SK-N-SH treated with all-trans-retinoic acid at 6 μM for 48 hours (cell line): ENCODE measurements at regions not wholly inside any gene's neighbourhood (a gene's known extent, or its start where the extent isn't known, plus 50 kb on each side); places are given as distances from the start of the nearest gene placed in this dataset.

Experiments
- ARNTL ChIP-seq: fragments of 450-650 bp; formaldehyde crosslinking; IDR thresholded peaks from 2 replicates; pipeline ENCODE4 v1.5.0; 2020; ENCODE audit warnings: low read depth, mild to moderate bottlenecking, moderate library complexity, borderline replicate concordance
- CSDC2 ChIP-seq: fragments of 250-450 bp; sonication (Bioruptor Pico); IDR thresholded peaks from 2 replicates; pipeline ENCODE4 v1.5.0; 2020; ENCODE audit warnings: mild to moderate bottlenecking, moderate library complexity
- PPARA ChIP-seq: fragments of 250-450 bp; sonication (Bioruptor Pico); IDR thresholded peaks from 2 replicates; pipeline ENCODE4 v1.5.0; 2020; ENCODE audit warnings: mild to moderate bottlenecking, borderline replicate concordance
- RARB ChIP-seq: fragments of 250-450 bp; sonication (Bioruptor Pico); IDR thresholded peaks from 2 replicates; pipeline ENCODE4 v1.8.0; 2021; ENCODE audit warnings: mild to moderate bottlenecking, moderate library complexity
- ZFP3 ChIP-seq: fragments of 250-450 bp; sonication (Bioruptor Pico); IDR thresholded peaks from 2 replicates; pipeline ENCODE4 v1.5.0; 2020; ENCODE audit warnings: mild to moderate bottlenecking, moderate library complexity
- ZFP30 ChIP-seq: fragments of 450-650 bp; formaldehyde crosslinking; IDR thresholded peaks from 2 replicates; pipeline ENCODE4 v1.5.0; 2022; ENCODE audit warnings: mild to moderate bottlenecking, moderate library complexity
- TF ChIP-seq, protein P1 (sequence below): fragments of 250-450 bp; sonication (Bioruptor Pico); IDR thresholded peaks from 2 replicates; pipeline ENCODE4 v1.8.0; 2020; ENCODE audit warnings: mild to moderate bottlenecking, moderate library complexity, borderline replicate concordance

DNA sequence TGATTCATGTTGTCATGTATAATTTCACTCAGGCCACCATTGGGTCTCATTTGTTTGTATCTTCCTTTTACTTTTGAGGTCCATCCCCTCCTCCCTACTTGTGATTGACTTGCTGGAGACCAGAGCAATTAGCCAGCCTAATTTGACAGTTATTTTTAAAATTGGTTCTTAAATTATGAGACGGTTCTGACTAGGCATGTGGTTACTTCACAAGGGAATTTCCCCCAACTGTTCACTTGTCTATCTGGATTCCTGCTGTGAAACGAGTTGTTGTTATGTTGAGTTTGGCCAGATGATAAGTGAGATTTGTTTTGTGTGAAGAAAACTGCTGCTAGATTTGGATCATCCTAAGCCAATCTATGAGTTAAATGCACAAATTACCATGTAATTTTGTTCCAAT lies 359.1 kb downstream of the BARHL2 start:
- TF ChIP-seq ZFP30 (CRISPR knock-in tag) (no peak), RARB (no peak), CSDC2 (CRISPR knock-in tag) (no peak), ARNTL (CRISPR knock-in tag) (no peak), PPARA (CRISPR knock-in tag) (no peak), ZFP3 (CRISPR knock-in tag) (no peak)
- TF ChIP-seq, protein P1, sequence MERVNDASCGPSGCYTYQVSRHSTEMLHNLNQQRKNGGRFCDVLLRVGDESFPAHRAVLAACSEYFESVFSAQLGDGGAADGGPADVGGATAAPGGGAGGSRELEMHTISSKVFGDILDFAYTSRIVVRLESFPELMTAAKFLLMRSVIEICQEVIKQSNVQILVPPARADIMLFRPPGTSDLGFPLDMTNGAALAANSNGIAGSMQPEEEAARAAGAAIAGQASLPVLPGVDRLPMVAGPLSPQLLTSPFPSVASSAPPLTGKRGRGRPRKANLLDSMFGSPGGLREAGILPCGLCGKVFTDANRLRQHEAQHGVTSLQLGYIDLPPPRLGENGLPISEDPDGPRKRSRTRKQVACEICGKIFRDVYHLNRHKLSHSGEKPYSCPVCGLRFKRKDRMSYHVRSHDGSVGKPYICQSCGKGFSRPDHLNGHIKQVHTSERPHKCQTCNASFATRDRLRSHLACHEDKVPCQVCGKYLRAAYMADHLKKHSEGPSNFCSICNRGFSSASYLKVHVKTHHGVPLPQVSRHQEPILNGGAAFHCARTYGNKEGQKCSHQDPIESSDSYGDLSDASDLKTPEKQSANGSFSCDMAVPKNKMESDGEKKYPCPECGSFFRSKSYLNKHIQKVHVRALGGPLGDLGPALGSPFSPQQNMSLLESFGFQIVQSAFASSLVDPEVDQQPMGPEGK (CRISPR knock-in tag), result no peak
